Neural cell (in vitro differentiated cells): ENCODE measurements at regions not wholly inside any gene's neighbourhood (a gene's known extent, or its start where the extent isn't known, plus 50 kb on each side); places are given as distances from the start of the nearest gene placed in this dataset.

ENCODE experiments used
- CTCF ChIP-seq: fragments of 450-650 bp; IDR thresholded peaks from 2 replicates; pipeline ENCODE4 v1.5.1; 2014; ENCODE audit warnings: antibody characterized with exemption, mild to moderate bottlenecking, moderate library complexity; ENCODE audit not compliant: poor library complexity, severe bottlenecking
- EP300 ChIP-seq: fragments of 450-650 bp; conservative IDR thresholded peaks from 2 replicates; pipeline ENCODE4 v1.6.1; 2014; ENCODE audit warnings: antibody characterized with exemption, mild to moderate bottlenecking, moderate library complexity; ENCODE audit not compliant: poor library complexity, severe bottlenecking
- EZH2 ChIP-seq: fragments of 200-600, 300-800 bp; shearing (Covaris generic), sonication (generic); IDR thresholded peaks from 2 replicates; pipeline ENCODE4 v1.6.1; 2014; ENCODE audit warnings: antibody characterized with exemption, low read length, borderline replicate concordance, mild to moderate bottlenecking; ENCODE audit not compliant: insufficient read depth, poor library complexity, severe bottlenecking
- POLR2AphosphoS5 ChIP-seq: IDR thresholded peaks from 2 replicates; pipeline ENCODE4 v1.6.1; 2012
- RAD21 ChIP-seq: fragments of 450-650 bp; conservative IDR thresholded peaks from 2 replicates; pipeline ENCODE4 v1.6.1; 2014; ENCODE audit warnings: antibody characterized with exemption, mild to moderate bottlenecking, moderate library complexity
- REST ChIP-seq: IDR thresholded peaks from 2 replicates; pipeline ENCODE4 v1.6.1; 2012; ENCODE audit warnings: borderline replicate concordance
- TAF1 ChIP-seq: IDR thresholded peaks from 2 replicates; pipeline ENCODE4 v1.6.1; 2012; ENCODE audit warnings: low read depth

GRCh38 chr5:4879693-4880303 is 260.3 kb upstream of the ADAMTS16 start:
- TF ChIP-seq CTCF (peak; percentile 97), RAD21 (peak; percentile 99), TAF1 (no peak), EZH2 (no peak), REST (no peak), POLR2AphosphoS5 (no peak), EP300 (peak; percentile 14)
